Epithelial cell of proximal tubule (primary cell): ENCODE measurements at regions not wholly inside any gene's neighbourhood (a gene's known extent, or its start where the extent isn't known, plus 50 kb on each side); places are given as distances from the start of the nearest gene placed in this dataset.

Source experiments
- DNase-seq: peaks from one replicate; pipeline ENCODE4 v3.0.0-alpha.2; 2011; ENCODE audit warnings: low read depth
- H3K4me3 ChIP-seq: 2 replicates; pipeline ENCODE4 v1.5.1; 2011; ENCODE audit warnings: low read depth, mild to moderate bottlenecking, low read length
- TF ChIP-seq, protein P1 (sequence below): conservative IDR thresholded peaks from 2 replicates; pipeline ENCODE4 v1.5.1; 2012; ENCODE audit warnings: low read depth, mild to moderate bottlenecking, low read length

DNA sequence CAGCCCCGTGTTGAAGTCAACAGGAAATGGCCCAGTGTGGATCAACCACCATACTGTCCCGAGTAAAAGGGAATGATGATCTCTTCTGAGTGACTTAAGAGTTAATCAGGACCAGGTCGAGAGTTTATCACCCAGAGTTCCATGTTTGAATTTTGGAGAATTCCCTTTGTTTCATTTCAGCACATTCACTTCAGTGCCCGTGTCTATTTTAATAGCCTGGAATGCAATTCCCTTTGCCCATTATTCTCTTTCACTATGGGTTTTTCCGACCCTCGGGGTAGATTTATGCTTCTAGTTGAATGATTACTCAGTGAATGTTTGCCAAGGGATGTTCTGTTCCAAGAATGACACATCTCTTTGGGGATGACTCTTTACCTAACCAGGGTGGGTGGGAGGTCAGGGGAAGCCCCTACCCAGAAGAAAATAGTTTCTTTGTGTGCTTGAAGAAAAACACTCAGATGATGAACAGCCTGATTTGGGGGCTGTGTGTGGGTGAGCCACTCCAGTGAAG lies 594.9 kb downstream of the INHBA start:
- TF ChIP-seq, protein P1, sequence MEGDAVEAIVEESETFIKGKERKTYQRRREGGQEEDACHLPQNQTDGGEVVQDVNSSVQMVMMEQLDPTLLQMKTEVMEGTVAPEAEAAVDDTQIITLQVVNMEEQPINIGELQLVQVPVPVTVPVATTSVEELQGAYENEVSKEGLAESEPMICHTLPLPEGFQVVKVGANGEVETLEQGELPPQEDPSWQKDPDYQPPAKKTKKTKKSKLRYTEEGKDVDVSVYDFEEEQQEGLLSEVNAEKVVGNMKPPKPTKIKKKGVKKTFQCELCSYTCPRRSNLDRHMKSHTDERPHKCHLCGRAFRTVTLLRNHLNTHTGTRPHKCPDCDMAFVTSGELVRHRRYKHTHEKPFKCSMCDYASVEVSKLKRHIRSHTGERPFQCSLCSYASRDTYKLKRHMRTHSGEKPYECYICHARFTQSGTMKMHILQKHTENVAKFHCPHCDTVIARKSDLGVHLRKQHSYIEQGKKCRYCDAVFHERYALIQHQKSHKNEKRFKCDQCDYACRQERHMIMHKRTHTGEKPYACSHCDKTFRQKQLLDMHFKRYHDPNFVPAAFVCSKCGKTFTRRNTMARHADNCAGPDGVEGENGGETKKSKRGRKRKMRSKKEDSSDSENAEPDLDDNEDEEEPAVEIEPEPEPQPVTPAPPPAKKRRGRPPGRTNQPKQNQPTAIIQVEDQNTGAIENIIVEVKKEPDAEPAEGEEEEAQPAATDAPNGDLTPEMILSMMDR = no peak
- peak; percentile 61 for DNase-seq
- H3K4me3 ChIP-seq = peak overlapping the region; percentile 30

DNA sequence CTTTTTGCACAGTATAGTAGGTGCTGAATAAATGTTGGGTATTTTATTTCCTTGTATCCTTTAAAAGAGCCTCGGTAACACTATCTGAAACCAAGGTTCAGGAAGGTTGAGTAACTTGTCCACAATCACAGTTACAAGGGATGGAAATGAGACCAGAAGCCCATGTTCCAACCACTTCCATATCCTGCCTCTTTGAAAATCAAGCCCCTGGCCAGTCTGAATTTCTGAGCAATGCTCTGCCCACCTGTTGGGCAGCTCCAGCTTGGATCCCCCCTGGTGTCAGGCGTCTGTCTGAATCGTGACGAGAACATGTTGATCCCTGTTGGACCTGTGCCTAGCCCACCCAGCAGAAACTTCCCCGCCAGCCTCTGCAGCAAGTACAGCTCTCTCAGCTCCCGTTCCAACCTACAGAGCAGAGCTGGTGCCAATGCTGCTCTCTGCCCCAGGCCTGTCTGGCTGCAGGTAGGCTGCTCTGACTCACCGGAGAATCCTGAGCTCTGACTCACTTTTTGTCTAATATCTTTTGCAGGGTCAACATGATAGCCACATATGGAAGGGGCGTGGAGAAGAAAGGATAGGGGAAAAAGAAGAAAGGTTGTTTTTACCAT lies 595.5 kb downstream of the INHBA start:
- TF ChIP-seq, protein P1 = no peak
- peak; percentile 68 for DNase-seq
- peak overlapping the region; percentile 30 for H3K4me3 ChIP-seq

DNA sequence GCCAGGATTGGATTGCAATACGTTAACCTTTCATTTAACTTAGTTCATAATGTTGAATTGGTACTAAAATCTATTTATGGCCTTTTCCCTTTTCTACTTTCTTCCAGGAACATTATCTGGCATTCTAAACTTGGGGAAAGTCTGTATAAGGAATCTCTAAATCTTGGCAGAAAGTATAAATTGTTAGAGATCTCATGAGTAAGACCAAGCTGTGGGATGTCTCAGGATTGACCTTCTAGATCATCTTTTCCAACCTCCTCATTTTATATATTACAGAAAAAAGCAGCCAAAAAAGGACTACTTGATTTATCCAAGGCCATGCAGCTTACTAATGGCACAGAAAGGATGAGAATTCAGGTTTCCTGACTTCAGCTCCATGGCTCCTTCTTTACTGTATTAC lies 598.3 kb downstream of the INHBA start:
- TF ChIP-seq, protein P1 = no peak
- DNase-seq = no peak
- H3K4me3 ChIP-seq = no peak overlapping the region

DNA sequence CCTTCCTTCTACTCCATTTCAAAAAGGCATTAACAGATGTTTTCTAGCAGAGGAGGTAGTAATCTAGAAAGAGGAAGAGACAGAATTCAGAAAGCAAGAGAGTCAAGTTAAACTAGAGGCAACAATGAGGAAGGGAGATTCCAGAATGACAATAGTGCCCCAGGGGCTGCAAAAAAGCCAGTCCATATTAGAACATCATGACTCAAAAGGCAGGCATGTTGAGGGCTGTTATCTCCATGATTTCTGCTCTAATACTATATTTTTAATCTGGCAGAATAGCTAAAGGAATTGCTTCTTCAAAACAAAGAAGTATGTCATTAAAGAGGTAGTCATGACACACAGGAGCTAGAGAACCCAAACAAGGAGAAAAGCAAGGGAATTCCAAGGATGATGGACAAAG lies 599.6 kb downstream of the INHBA start:
- H3K4me3 ChIP-seq = no peak overlapping the region
- no peak for DNase-seq
- TF ChIP-seq, protein P1 = no peak

DNA sequence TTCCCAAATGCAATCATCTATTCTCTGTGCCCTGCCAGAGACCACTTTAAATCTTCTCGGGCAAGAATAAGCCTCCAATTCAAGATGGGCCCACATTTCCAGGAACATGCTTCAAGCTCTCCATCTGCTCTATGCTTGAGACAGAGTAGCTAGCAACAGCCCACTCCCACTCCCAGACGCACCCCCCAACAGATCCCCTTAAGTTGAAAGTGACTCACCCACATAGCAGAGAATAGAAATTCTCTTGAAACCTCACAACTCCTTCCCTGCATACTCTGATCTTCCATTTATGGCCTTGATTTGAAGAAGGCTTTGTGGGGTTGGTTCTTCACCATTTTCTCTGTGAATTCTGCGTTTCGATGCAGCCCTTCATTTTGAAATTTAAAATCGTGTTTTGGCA lies 604.0 kb downstream of the INHBA start:
- no peak overlapping the region for H3K4me3 ChIP-seq
- TF ChIP-seq, protein P1 = no peak
- no peak for DNase-seq

DNA sequence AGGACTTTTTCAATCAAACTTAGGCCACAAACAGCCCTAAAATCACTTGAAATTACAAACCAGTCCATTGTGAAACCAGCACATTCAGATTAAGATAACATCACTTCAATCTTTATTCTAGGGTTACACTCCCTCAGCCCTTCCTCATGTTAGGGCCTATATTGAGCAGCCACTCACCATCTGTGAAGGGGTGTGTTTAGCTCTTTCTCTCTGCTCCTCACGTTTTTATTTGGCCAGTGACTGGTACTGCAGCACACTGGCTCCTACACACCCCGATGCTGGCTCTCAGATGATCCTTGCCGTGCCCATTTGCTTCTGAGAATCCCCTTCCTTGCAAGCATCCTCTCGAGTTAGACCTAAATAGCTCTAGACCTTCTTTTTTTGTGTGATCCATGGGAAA lies 604.5 kb downstream of the INHBA start:
- TF ChIP-seq, protein P1 = no peak
- no peak for DNase-seq
- H3K4me3 ChIP-seq = no peak overlapping the region

DNA sequence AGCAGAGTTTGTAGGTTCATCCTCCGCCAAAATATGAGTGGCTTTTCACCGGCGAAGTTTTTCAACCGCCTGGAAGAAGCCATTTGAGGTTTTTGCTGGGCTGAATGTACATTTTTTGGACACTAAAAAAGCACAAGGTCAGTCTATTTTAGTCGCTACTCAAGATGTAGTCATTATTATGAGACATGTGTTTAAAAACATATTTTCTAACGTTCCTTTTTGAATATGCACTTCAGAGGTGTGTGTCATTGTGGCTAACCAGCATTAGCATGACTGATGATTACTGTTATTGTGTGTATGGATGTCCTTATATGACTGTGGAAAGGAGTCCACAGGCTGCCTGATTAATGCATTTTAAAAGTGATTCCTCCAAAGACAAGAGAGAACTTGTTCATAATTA lies 605.4 kb downstream of the INHBA start:
- TF ChIP-seq, protein P1 = no peak
- H3K4me3 ChIP-seq = no peak overlapping the region
- no peak for DNase-seq
